ENCODE measurements at regions not wholly inside any gene's neighbourhood (a gene's known extent, or its start where the extent isn't known, plus 50 kb on each side); places are given as distances from the start of the nearest gene placed in this dataset.
A peak's percentile ranks its signal among the peaks of the same experiment; 100 is the strongest.

- DNase-seq (ENCODE audit: low spot score) (no peak), ATAC-seq (ENCODE audit: insufficient number of reproducible peaks, low FRiP score, low read depth) (peak; percentile 41)
- Histone ChIP-seq H3K27me3 (replicated peaks; ENCODE audit: insufficient read depth) (no peaks in the 10 kb centered on the region), H3K4me1 (ENCODE audit: control insufficient read depth in 1 of 2, low read depth in 2 of 2) (peaks cover 17 to 27% of the 10 kb centered on the region in 2 donors), H3K36me3 (no peaks in the 10 kb centered on the region), H3K4me3 (no peak overlapping the region), H3K9me3 (no peaks in the 10 kb centered on the region), H3K27ac (no peak overlapping the region)
- TF ChIP-seq CTCF (IDR thresholded peaks at IDR 0.05) = no peak
Observed at GRCh38 chr12:92539110-92539749, 163.6 kb upstream of the PLEKHG7 start.

- TF ChIP-seq CTCF (IDR thresholded peaks at IDR 0.05) = no peak
- Histone ChIP-seq H3K4me3 (no peak overlapping the region), H3K27ac (no peak overlapping the region), H3K36me3 (no peaks in the 10 kb centered on the region), H3K4me1 (ENCODE audit: control insufficient read depth in 1 of 2, low read depth in 2 of 2) (peaks cover 21 to 39% of the 10 kb centered on the region in 2 donors), H3K27me3 (replicated peaks; ENCODE audit: insufficient read depth) (no peaks in the 10 kb centered on the region), H3K9me3 (no peaks in the 10 kb centered on the region)
- ATAC-seq (ENCODE audit: insufficient number of reproducible peaks, low FRiP score, low read depth) = no peak
- DNase-seq (ENCODE audit: low spot score) = no peak
Observed at GRCh38 chr12:92537290-92537960, 165.4 kb upstream of the PLEKHG7 start.

GRCh38 chr12:92535961-92536360, 166.8 kb upstream of the PLEKHG7 start:
- Histone ChIP-seq H3K9me3 (no peaks in the 10 kb centered on the region), H3K36me3 (no peaks in the 10 kb centered on the region), H3K27ac (no peak overlapping the region), H3K27me3 (replicated peaks; ENCODE audit: insufficient read depth) (no peaks in the 10 kb centered on the region), H3K4me1 (ENCODE audit: control insufficient read depth in 1 of 2, low read depth in 2 of 2) (peaks cover 21 to 39% of the 10 kb centered on the region in 2 donors), H3K4me3 (no peak overlapping the region)
- no peak for DNase-seq (ENCODE audit: low spot score)
- ATAC-seq (ENCODE audit: insufficient number of reproducible peaks, low FRiP score, low read depth) = no peak
- no peak for TF ChIP-seq CTCF (IDR thresholded peaks at IDR 0.05)

GRCh38 chr12:92533280-92533890, 169.4 kb upstream of the PLEKHG7 start:
- no peak overlapping the region for H3K4me3 ChIP-seq
- no peak for TF ChIP-seq CTCF (IDR thresholded peaks at IDR 0.05)
- no peaks in the 10 kb centered on the region for H3K27me3 ChIP-seq (replicated peaks; ENCODE audit: insufficient read depth)
- peaks cover 5 to 13% of the 10 kb centered on the region in 2 donors for H3K4me1 ChIP-seq (ENCODE audit: control insufficient read depth in 1 of 2, low read depth in 2 of 2)
- DNase-seq (ENCODE audit: low spot score) (no peak), ATAC-seq (ENCODE audit: insufficient number of reproducible peaks, low FRiP score, low read depth) (no peak)
- no peaks in the 10 kb centered on the region for H3K36me3 ChIP-seq
- no peaks in the 10 kb centered on the region for H3K9me3 ChIP-seq
- H3K27ac ChIP-seq = no peak overlapping the region

GRCh38 chr12:92530706-92531105, 172.1 kb upstream of the PLEKHG7 start:
- peaks cover 5 to 12% of the 10 kb centered on the region in 2 donors for H3K4me1 ChIP-seq (ENCODE audit: control insufficient read depth in 1 of 2, low read depth in 2 of 2)
- H3K9me3 ChIP-seq = no peaks in the 10 kb centered on the region
- no peaks in the 10 kb centered on the region for H3K36me3 ChIP-seq
- ATAC-seq (ENCODE audit: insufficient number of reproducible peaks, low FRiP score, low read depth) (no peak), DNase-seq (ENCODE audit: low spot score) (no peak)
- no peak for TF ChIP-seq CTCF (IDR thresholded peaks at IDR 0.05)
- no peak overlapping the region for H3K27ac ChIP-seq
- no peak overlapping the region for H3K4me3 ChIP-seq
- H3K27me3 ChIP-seq (replicated peaks; ENCODE audit: insufficient read depth) = no peaks in the 10 kb centered on the region
